Left renal cortex interstitium (tissue), 4 donors: ENCODE measurements at regions not wholly inside any gene's neighbourhood (a gene's known extent, or its start where the extent isn't known, plus 50 kb on each side); places are given as distances from the start of the nearest gene placed in this dataset.

Source experiments
- DNase-seq, 4 donors: peaks; one replicate each; pipeline ENCODE4 v3.0.0-alpha.2; 2013; ENCODE audit warnings: low read depth in 4 of 4, low spot score in 2 of 4, missing footprints in 1 of 4

DNA sequence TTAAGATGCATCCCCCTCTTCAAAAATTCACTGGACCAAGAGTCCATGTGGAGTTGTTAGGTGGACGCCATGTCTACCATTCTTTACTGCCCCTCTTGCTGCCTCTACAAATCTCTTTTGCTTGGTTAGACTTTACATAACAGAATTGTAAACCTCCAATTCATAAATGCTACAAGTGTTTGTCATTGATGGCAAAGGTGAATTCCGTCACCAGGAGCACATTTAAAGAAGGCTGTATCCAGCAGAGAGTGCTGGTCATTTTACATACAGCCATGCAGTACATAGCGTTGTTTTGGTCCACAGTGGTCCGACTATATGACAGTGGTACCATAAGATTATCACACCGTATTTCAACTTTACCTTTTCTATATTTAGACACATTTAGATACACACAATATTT, 274.5 kb downstream of the MYCN start:
- DNase-seq: no peak

DNA sequence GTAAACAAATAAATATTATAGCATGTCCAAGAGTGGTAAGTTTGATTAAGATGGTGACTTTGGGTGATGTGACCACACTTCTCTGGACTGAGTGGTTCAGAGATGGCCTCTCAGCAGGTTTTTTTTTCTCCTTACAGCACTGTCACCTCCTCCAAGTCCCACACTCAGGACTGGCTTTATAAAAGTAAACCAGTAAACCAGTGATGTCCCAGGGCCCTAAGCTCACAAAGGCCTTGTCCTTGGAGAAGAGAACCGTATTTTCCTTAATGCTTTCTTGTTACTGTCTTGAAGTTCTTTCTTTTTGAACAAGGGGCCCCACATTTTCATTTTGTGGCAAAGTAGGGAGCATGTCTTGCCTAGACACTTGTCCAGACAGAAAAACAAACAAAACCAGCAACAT, 274.0 kb downstream of the MYCN start:
- DNase-seq: no peak

DNA sequence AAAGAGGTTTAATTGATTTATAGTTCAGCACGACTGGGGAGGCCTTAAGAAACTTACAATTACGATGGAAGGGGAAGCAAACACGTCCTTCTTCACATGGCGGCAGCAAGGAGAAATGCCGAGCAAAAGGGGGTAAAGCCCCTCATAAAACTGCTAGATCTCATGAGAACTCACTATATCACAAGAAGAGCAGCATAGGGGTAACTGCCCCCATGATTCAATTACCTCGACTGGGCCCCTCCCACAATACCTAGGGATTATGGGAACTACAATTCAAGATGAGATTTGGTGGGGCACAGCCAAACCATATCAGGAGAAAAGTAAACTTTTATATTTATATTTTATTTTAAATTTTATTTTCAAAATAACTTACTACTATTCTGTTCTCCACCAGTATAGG, 272.0 kb downstream of the MYCN start:
- DNase-seq: no peak

DNA sequence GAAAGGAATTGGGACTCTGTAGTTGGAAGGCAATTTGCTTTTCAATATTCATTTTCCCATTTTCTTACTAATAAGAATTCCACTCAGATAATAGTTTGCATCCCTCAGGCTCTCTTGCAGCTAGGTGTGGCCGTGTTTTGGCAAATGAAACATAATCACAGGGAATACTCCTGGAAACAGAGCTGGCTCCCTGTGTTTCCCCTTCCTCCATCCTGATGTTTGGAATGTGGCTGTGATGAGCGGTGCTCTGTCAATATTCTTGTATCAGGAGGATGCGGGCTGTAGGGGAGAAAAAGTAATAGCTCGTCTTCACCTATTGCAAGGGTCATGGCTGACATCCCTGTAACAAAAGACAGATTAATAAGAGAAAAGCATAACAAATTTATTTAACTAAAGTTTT, 271.0 kb downstream of the MYCN start:
- DNase-seq: no peak

DNA sequence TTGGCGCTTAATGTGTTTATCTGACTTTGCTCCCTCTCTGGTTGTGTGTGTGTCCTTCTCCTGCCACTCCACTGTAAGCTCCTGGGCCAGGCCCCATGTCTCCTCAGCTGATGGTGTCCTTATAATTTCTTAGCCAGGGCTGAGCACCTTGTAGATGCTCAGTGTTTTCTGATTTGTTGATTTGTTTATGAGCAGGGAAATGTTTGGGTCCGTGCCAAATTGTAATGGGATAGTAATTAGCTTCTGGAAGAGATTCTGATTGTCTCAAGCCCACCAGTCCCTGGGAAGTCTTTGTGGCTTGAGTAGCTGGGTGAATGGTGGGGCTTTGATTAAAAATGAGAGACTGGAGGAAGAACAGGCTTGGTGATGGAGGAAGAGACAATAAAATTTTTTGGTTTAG, 270.5 kb downstream of the MYCN start:
- DNase-seq: no peak

DNA sequence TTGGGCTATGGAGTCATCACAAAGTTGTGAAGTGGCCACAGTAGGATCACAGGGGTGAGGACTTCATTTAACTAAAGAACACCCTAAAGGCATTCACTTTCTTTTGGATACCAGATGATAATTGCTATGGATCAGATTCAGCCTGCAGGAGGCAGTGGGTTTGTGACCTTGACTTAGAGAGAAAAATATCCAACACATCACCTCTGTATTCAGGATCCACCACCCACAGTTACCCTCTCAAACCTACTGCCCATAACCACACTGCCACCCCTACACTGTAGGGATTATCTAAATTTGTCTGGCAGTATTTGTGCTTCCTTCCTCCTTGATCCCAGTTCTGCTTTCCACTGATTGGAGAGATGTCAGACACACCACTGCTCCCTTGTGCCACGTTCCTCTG, 269.4 kb downstream of the MYCN start:
- no peak for DNase-seq

DNA sequence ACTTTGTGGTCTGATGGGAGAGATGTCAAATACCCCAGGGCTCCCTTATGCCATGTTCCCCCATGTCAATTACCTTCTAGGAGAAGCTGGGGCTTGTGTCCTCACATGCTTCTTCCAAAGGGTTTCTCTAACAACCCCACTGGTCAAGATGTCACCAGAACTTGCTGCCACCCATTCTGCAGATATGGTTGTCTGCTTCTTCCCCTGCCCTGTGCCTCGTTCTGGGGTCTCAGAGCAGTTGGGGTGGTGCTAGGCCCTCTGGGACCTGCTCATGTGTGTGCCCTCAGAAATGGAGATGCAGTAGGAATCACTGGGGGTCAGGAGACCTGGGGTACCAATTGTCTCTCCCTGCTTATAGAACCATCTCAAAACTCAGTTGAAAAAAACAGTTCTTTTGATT, 268.6 kb downstream of the MYCN start:
- DNase-seq: no peak

DNA sequence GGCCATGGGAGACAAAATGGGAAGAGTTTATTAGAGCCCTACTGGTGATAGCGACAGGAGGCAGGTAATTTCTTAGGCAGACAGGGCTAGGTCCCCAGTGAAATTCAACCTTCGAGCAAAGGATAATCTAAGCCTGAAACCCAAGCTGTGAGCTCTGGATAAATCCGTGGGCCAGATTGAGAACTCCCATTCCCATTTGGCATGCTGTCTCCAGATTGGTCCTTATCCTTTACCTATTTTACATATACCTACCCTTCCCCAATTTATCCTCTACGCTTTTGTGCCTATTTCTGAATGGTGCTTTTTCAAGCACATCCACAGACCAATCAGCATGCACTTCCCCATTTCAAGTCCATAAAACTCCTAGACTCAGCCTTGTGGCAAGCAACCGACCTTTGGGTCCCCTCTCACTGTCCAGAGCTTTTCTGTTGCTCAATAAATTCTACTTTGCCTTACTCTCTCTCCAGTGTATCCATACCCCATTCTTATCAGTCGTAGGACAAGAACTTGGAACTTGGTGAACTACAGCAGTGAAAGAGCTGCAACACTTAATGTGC, 268.0 kb downstream of the MYCN start:
- no peak for DNase-seq

DNA sequence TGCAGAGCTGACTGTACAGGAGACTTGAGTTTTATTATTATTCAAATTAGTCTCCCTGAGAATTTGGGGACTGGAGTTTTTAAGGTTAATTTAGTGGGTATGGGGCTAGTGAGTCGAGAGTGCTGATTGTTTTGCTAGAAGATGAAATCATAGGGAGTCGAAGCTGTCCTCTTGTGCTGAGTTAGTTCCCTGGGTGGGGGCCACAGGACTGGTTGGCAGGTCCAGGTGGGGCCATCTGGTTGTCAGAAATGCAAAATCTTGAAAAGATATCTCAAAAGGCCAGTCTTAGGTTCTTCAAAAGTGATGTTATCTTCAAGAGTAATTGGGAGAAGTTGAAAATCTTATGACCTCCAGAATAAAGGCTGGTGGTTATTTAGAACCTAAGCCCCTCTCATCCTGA, 267.3 kb downstream of the MYCN start:
- no peak for DNase-seq

DNA sequence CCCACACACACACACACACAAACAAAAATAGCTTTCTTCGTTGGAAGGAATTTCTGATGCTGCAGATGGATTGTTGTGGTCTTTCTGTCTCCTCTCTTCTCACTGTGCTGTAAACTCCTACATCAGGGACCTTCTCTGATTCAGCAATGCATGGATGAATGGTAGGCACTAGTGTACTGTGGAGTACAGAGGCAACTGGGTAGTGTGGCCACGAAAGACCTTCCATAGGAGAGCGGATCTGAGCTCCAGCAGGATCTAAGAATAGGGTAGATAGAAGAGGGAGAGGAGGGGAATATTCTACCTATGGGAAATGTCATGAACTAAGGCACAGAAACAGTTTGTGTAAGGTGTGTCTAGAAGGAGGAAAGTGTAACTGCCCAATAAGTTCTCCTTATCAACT, 266.8 kb downstream of the MYCN start:
- DNase-seq: no peak

DNA sequence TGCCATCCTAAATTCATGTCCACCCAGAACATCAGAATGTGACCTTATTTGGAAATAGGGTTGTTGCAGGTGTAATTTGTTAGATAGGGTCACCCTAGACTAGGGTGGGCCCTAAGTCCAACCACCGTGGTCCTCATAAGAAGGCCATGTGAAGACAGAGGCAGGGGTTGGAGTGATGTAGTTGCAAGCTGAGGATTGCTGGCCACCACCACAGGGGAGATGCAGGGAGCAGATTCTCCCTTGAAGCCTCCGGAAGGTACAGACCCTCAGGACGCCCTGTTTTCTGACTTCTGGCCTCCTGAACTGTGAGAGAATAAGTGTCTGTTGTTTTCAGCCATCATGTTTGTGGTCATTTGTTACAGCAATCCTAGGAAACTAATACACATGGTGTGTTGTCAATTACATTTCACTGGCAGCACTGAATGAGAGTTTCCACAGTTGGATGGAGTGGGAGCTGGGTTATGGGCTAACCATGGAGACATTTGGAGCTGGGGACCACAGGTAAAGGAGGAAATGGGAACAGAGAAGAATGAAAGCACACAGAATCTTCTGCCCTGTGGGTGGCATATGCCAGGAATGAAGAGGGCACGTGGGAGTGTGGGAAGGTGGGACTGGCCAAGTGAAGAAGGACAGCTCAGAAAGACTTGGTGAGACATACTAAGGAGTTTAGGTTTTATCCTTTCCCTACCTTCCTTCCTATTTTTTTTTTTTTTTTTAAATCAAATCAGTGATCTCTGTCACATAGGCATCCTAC, 266.0 kb downstream of the MYCN start:
- DNase-seq: no peak

DNA sequence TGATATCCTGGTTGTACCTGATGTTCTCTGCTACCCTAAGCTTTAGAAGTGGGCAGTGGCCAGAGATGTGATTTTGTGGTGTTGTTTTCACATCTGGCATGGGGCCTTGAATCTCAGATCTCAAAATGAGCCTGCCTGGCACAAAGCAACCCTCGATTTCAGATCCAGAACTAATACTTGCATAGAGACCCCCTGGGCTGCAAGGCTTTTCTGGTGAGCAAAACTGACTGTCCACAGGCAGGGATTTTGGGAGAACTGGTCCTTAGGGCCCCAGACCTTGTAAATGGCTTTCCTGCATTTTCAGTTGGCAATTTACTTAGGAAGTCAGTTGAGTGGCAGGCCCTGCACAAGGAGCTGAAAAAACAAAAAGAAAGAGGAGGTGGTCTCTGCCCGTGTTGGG, 265.3 kb downstream of the MYCN start:
- DNase-seq: no peak

DNA sequence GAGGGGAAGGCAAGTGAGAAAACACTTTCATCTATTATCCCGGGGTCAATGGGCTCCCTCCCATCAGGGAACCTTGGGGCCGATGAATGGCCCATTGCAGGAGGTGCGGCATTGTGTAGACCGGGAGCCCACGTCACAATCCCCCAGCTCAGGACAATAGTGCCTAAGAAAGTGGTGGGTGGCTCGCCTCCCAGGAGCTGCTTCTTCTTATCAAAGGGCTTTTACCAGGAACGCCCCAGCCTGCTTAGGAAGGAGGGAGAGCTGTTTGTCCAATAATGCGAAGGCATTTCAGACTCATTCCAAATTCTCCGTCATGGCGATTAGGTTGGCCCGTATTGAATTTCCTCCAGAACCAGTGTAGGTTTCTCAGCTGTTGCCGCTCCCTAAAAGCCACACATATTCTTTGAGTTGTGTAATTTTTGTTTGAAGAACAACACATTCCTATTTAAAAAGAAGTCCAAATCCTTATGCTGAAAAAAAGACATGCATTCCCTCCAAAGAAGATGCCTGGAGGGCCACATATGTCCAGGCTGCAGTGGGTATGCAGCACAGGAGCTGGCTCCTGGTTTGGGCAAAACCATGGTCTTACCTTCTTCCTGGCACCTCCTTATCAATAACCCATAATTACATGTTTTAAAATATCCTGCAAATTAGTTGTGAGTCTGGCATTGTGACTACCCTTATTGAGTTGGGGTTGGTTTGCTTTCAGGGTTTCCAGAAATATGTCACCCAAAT, 264.7 kb downstream of the MYCN start:
- DNase-seq: peak in 1 of 4 donors; percentile 24

DNA sequence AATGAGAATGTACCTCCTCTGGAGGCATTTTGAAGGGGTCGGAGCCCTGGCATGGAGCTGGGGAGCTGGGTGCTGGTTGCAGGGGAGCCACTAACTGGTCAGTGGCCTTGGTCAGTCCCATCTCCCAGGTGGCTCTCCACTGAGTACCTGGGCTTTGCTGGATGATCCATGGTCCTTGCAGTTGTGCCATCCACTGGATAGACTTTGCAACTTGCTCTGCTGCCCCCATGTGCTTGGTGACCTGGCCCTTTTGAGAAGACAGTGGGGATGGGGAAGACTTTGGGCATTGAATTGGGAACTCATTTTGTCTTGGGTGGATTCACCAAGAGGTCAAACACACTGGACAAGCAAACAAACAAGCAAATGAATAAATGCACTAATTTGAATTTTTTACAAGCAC, 263.9 kb downstream of the MYCN start:
- DNase-seq: no peak

DNA sequence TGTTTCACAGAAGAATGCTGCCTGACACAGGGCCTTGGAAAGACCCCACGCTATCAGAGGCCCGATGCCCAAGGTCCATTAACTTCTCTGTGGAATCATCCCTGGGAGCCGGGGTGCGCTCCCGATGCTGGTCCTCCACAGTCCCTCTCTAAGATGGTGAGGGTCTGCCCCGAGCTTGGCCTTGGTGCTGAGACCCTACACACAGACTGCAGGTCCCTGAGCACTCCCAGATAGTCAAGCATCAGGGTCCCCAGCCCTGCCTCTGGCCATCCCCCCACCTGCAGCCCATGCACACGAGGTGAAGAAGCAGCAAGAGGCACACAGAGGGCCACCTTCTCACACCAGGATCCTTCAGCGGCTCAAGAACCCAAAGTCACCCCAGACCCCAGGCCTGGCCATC, 263.3 kb downstream of the MYCN start:
- DNase-seq: no peak

DNA sequence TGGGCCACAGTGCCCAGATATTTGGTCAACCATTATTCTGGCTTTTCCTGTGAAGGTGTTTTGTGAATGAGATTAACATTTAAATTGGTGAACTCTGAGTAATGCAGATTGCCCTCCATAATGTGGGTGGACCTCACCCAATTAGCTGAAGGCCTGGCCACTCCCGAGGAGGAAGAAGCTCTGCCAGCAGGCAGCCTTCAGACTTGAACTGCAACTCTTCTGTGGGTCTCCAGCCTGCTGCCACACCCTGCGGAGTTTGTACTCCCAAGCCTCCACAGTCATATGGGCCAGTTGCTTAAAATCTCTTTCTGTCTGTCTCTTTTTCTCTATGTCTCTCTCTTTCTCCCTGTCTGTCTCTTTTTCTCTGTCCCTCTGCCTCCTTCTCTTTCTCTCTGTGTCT, 262.7 kb downstream of the MYCN start:
- no peak for DNase-seq

DNA sequence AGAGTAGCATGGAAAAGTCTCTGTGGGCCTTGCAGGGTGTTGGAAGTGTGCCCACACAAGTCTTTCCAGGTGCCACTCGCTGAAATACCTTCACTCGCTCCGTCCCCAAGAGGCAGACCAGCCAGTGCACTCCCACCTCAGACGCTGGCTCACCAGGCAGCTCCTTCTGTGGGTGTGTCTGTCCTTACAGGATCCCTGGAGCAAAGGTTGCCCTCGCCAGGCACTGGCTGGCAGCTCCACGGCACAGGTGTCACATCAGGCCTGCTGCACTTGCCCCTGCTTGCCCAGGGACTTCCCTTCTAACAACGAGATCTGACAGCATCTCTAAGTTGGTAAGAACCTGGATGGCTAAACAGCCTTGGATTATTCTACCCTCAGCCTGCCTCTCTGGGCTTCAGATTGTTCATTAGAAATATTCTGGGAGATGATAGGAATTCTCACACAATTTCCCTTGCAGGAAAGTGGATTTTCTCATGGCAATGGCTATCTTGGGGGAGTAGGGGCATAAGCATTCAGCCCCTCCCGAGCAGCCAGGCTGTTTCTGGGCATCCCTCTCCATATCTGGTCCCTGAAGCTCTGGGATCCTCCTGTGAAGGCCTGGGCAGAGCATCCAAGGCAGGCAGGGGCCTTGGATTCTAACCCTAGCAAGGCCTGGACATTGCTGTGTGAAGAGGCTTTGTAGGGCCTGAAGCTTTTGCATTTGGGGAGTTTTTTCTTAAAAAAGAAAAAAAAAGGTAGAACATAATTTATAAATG, 262.1 kb downstream of the MYCN start:
- DNase-seq: no peak

DNA sequence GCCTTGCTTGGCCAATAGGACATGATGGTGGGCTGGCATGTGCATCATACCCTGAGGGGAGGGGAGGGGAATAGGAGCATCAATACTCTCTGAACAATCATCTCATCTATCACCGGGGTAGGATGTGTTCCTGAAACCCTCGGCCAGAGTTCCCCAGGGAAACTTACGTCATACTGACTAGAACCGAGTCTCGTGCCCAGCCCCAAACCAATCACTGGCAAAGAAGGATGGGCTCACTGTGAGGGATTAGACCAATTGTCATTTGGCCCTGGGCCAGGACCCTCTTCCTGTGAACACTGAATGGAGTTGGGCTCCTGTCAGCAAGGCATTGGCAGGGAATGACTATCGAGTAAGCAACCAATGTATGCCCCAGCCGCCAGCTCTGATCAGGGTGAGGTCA, 261.5 kb downstream of the MYCN start:
- no peak for DNase-seq

DNA sequence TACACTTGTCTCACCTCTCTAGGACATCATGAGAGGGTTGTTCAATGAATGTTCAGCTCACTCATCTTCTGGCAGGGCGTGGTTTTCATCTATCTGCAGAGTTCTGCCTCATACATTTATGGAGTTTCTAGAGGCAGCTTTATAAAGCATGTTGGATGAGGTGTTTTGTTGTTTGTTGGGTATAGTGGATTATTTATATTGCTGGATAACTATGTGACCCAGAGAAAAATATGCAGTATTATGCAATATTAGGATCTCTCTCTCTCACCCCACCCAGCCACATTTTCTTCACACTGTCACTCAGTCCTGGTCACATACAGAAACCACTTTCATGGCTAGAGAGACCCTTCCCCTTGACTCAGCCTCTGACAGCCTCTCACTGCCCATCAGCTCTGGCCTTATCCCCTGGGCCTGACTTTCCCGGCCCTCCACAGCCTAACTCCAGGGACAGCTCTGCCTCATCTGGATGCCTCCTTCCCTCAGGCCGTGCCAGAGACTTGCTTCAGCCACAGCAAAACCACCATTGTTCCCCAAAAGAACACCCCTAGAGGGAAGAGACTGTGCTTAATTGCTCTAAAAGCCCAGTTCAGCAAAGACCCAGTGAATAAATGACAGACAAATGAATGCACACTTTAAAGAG, 260.3 kb downstream of the MYCN start:
- DNase-seq: no peak

DNA sequence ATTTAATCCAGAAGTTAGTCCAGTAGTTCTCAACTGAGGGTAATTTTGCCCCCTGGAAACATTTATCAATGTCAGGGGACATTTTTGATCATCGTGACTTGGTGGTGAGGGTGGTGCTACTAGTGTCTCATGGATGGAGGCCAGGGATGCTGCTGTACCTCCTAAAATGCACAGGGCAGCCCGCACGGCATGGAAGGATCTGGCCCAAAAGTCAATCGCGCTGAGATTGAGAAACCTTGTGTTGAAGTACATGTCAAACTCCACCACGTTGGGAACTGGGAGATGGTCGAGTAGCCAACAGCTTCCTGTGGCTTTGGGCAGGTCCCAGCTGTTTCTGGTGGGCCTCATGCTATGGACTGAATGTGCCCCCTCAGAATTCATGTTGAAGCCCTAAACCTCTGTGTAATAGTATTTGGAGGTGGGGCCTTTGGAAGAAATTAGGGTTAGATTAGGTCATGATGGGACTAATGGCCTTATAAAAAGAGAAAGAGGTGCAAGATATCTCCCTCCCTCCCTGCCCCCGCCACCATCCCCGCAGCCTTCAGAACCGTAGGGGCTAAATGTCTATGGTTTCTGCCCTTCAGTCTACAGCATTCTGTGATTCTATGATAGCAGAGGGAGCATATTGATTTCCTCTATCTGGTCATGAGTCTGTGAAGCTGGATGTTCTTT, 259.7 kb downstream of the MYCN start:
- DNase-seq: no peak
